Activated CD8-positive, alpha-beta T cell treated with anti-CD3 and anti-CD28 coated beads for 36 hours (primary cell): ENCODE measurements at regions not wholly inside any gene's neighbourhood (a gene's known extent, or its start where the extent isn't known, plus 50 kb on each side); places are given as distances from the start of the nearest gene placed in this dataset.

Experiments used
- ATAC-seq: fragments of 200-7000 bp; cut with Tn5 transposase; one replicate; pipeline ENCODE4 v1.10.0; 2021; ENCODE audit warnings: mild to moderate bottlenecking, moderate library complexity
- CTCF ChIA-PET: fragments of 350-600 bp; sonication (Branson Sonifier 250); formaldehyde crosslinking; loops from one replicate; lab custom pipeline; 2021; ENCODE audit warnings: antibody characterized with exemption; lab: Charles Lee
- POLR2A ChIA-PET: fragments of 350-600 bp; sonication (Branson Sonifier 250); formaldehyde crosslinking; loops from one replicate; lab custom pipeline; 2021; ENCODE audit warnings: antibody characterized with exemption; lab: Charles Lee
- DNase-seq: peaks from one replicate; pipeline ENCODE4 v3.0.0-alpha.2; 2020
- H3K27ac Mint-ChIP-seq: one replicate; pipeline ENCODE4 v1.8.0; 2021; ENCODE audit warnings: mild to moderate bottlenecking, mixed read lengths
- H3K27me3 Mint-ChIP-seq: one replicate; pipeline ENCODE4 v1.8.0; 2021; ENCODE audit warnings: mixed read lengths
- H3K36me3 Mint-ChIP-seq: one replicate; pipeline ENCODE4 v1.8.0; 2021; ENCODE audit warnings: low read depth, mixed read lengths
- H3K4me1 Mint-ChIP-seq: one replicate; pipeline ENCODE4 v1.8.0; 2021; ENCODE audit warnings: low read depth, mixed read lengths
- H3K4me3 Mint-ChIP-seq: one replicate; pipeline ENCODE4 v1.8.0; 2021; ENCODE audit warnings: mild to moderate bottlenecking, moderate library complexity, mixed read lengths
- H3K9me3 Mint-ChIP-seq: one replicate; pipeline ENCODE4 v1.8.0; 2021; ENCODE audit warnings: mixed read lengths
- CTCF ChIP-seq: fragments of 200-600 bp; IDR thresholded peaks from one replicate; pipeline ENCODE4 v1.8.0; 2022; ENCODE audit warnings: antibody characterized with exemption, mild to moderate bottlenecking
- intact Hi-C: fragments of 100-400 bp; cut with micrococcal nuclease; formaldehyde crosslinking; loops from one replicate; pipeline ENCODE4 v1.10.0; 2022

- ChIA-PET CTCF (no interaction called here), POLR2A (no interaction called here)
- Mint-ChIP-seq H3K4me1 (no peaks in the 10 kb centered on the region), H3K27me3 (no peaks in the 10 kb centered on the region), H3K9me3 (no peaks in the 10 kb centered on the region), H3K36me3 (no peaks in the 10 kb centered on the region), H3K4me3 (no peak overlapping the region), H3K27ac (no peak overlapping the region)
- intact Hi-C loops = no loop called here
- no peak for DNase-seq
- no peak for TF ChIP-seq CTCF
- no peak for ATAC-seq
Measured at GRCh38 chr14:42070031-42070430, 463.4 kb downstream of the LRFN5 start.

- ATAC-seq (no peak), DNase-seq (no peak)
- Mint-ChIP-seq H3K4me3 (no peak overlapping the region), H3K27ac (no peak overlapping the region), H3K4me1 (no peaks in the 10 kb centered on the region), H3K36me3 (no peaks in the 10 kb centered on the region), H3K9me3 (peaks cover 2% of the 10 kb centered on the region), H3K27me3 (no peaks in the 10 kb centered on the region)
- intact Hi-C loops = no loop called here
- TF ChIP-seq CTCF = no peak
- POLR2A ChIA-PET = no interaction called here
- CTCF ChIA-PET = no interaction called here
Measured at GRCh38 chr14:42057111-42057510, 450.4 kb downstream of the LRFN5 start.

- intact Hi-C loops = no loop called here
- TF ChIP-seq CTCF = no peak
- H3K27me3 Mint-ChIP-seq = no peaks in the 10 kb centered on the region
- ChIA-PET CTCF (no interaction called here), POLR2A (no interaction called here)
- H3K27ac Mint-ChIP-seq = no peak overlapping the region
- H3K9me3 Mint-ChIP-seq = peaks cover 6% of the 10 kb centered on the region
- no peaks in the 10 kb centered on the region for H3K4me1 Mint-ChIP-seq
- DNase-seq = no peak
- no peak overlapping the region for H3K4me3 Mint-ChIP-seq
- no peak for ATAC-seq
- H3K36me3 Mint-ChIP-seq = no peaks in the 10 kb centered on the region
Measured at GRCh38 chr14:42047421-42048055, 440.9 kb downstream of the LRFN5 start.

GRCh38 chr14:42045383-42045782 is 438.7 kb downstream of the LRFN5 start:
- Mint-ChIP-seq H3K4me3 (no peak overlapping the region), H3K36me3 (no peaks in the 10 kb centered on the region), H3K27me3 (no peaks in the 10 kb centered on the region), H3K27ac (no peak overlapping the region), H3K9me3 (peaks cover 6% of the 10 kb centered on the region), H3K4me1 (no peaks in the 10 kb centered on the region)
- no peak for ATAC-seq
- no peak for TF ChIP-seq CTCF
- intact Hi-C loops = no loop called here
- ChIA-PET CTCF (no interaction called here), POLR2A (no interaction called here)
- no peak for DNase-seq

GRCh38 chr14:42028607-42029006 is 421.9 kb downstream of the LRFN5 start:
- Mint-ChIP-seq H3K9me3 (peaks cover 5% of the 10 kb centered on the region), H3K27ac (no peak overlapping the region), H3K36me3 (no peaks in the 10 kb centered on the region), H3K27me3 (no peaks in the 10 kb centered on the region), H3K4me1 (no peaks in the 10 kb centered on the region), H3K4me3 (no peak overlapping the region)
- POLR2A ChIA-PET = no interaction called here
- intact Hi-C loops = no loop called here
- CTCF ChIA-PET = no interaction called here
- DNase-seq (no peak), ATAC-seq (no peak)
- TF ChIP-seq CTCF = no peak
